ENCODE measurements at regions not wholly inside any gene's neighbourhood (a gene's known extent, or its start where the extent isn't known, plus 50 kb on each side); places are given as distances from the start of the nearest gene placed in this dataset.

- ATAC-seq (no peak), DNase-seq (no peak)
- Mint-ChIP-seq H3K27ac (peak overlapping the region; percentile 90), H3K4me1 (peaks cover 36% of the 10 kb centered on the region), H3K4me3 (no peak overlapping the region), H3K36me3 (ENCODE audit: low read depth) (peaks cover 2% of the 10 kb centered on the region), H3K27me3 (no peaks in the 10 kb centered on the region)
- H3K9me3 ChIP-seq (ENCODE audit: control insufficient read depth, low read length, poor library complexity, severe bottlenecking), result no peaks in the 10 kb centered on the region
Measured at GRCh38 chr14:55802986-55803872, 223.2 kb downstream of the KTN1 start.

- Mint-ChIP-seq H3K27me3 (no peaks in the 10 kb centered on the region), H3K4me1 (peaks cover 36% of the 10 kb centered on the region), H3K4me3 (no peak overlapping the region), H3K27ac (peak overlapping the region; percentile 90), H3K36me3 (ENCODE audit: low read depth) (peaks cover 2% of the 10 kb centered on the region)
- ATAC-seq, result no peak
- no peak for DNase-seq
- no peaks in the 10 kb centered on the region for H3K9me3 ChIP-seq (ENCODE audit: control insufficient read depth, low read length, poor library complexity, severe bottlenecking)
Measured at GRCh38 chr14:55803873-55804553, 224.0 kb downstream of the KTN1 start.

- peak overlapping the region; percentile 90 for H3K27ac Mint-ChIP-seq
- DNase-seq, result no peak
- peaks cover 2% of the 10 kb centered on the region for H3K36me3 Mint-ChIP-seq (ENCODE audit: low read depth)
- H3K4me1 Mint-ChIP-seq, result peaks cover 36% of the 10 kb centered on the region
- no peak overlapping the region for H3K4me3 Mint-ChIP-seq
- H3K27me3 Mint-ChIP-seq, result no peaks in the 10 kb centered on the region
- no peaks in the 10 kb centered on the region for H3K9me3 ChIP-seq (ENCODE audit: control insufficient read depth, low read length, poor library complexity, severe bottlenecking)
- ATAC-seq, result no peak
Measured at GRCh38 chr14:55805250-55805649, 225.2 kb downstream of the KTN1 start.

GRCh38 chr14:55807053-55807880 lies 227.3 kb downstream of the KTN1 start:
- Mint-ChIP-seq H3K4me3 (peak overlapping the region; percentile 56), H3K36me3 (ENCODE audit: low read depth) (no peaks in the 10 kb centered on the region), H3K27me3 (no peaks in the 10 kb centered on the region), H3K27ac (peak overlapping the region; percentile 90), H3K4me1 (peaks cover 36% of the 10 kb centered on the region)
- no peaks in the 10 kb centered on the region for H3K9me3 ChIP-seq (ENCODE audit: control insufficient read depth, low read length, poor library complexity, severe bottlenecking)
- peak; percentile 90 for ATAC-seq
- DNase-seq, result peak; percentile 16 to 68 (median 44)

- Mint-ChIP-seq H3K36me3 (ENCODE audit: low read depth) (no peaks in the 10 kb centered on the region), H3K27ac (peak overlapping the region; percentile 90), H3K27me3 (no peaks in the 10 kb centered on the region), H3K4me3 (peak overlapping the region; percentile 56), H3K4me1 (peaks cover 36% of the 10 kb centered on the region)
- no peak for ATAC-seq
- no peaks in the 10 kb centered on the region for H3K9me3 ChIP-seq (ENCODE audit: control insufficient read depth, low read length, poor library complexity, severe bottlenecking)
- DNase-seq, result no peak
Measured at GRCh38 chr14:55807881-55808379, 227.9 kb downstream of the KTN1 start.

GRCh38 chr14:55813630-55814029 lies 233.6 kb downstream of the KTN1 start:
- H3K4me3 Mint-ChIP-seq, result no peak overlapping the region
- no peak overlapping the region for H3K27ac Mint-ChIP-seq
- peak; percentile 46 for ATAC-seq
- no peak for DNase-seq
- no peaks in the 10 kb centered on the region for H3K9me3 ChIP-seq (ENCODE audit: control insufficient read depth, low read length, poor library complexity, severe bottlenecking)
- H3K36me3 Mint-ChIP-seq (ENCODE audit: low read depth), result peaks cover 4% of the 10 kb centered on the region
- H3K4me1 Mint-ChIP-seq, result no peaks in the 10 kb centered on the region
- H3K27me3 Mint-ChIP-seq, result no peaks in the 10 kb centered on the region

- H3K4me1 Mint-ChIP-seq, result no peaks in the 10 kb centered on the region
- no peak overlapping the region for H3K27ac Mint-ChIP-seq
- DNase-seq, result no peak
- H3K9me3 ChIP-seq (ENCODE audit: control insufficient read depth, low read length, poor library complexity, severe bottlenecking), result no peaks in the 10 kb centered on the region
- peaks cover 4% of the 10 kb centered on the region for H3K36me3 Mint-ChIP-seq (ENCODE audit: low read depth)
- no peak for ATAC-seq
- no peak overlapping the region for H3K4me3 Mint-ChIP-seq
- no peaks in the 10 kb centered on the region for H3K27me3 Mint-ChIP-seq
Measured at GRCh38 chr14:55814064-55814463, 234.1 kb downstream of the KTN1 start.

GRCh38 chr14:55814873-55815272 lies 234.9 kb downstream of the KTN1 start:
- H3K27me3 Mint-ChIP-seq, result no peaks in the 10 kb centered on the region
- DNase-seq (no peak), ATAC-seq (no peak)
- no peaks in the 10 kb centered on the region for H3K9me3 ChIP-seq (ENCODE audit: control insufficient read depth, low read length, poor library complexity, severe bottlenecking)
- no peaks in the 10 kb centered on the region for H3K4me1 Mint-ChIP-seq
- no peak overlapping the region for H3K27ac Mint-ChIP-seq
- H3K4me3 Mint-ChIP-seq, result no peak overlapping the region
- H3K36me3 Mint-ChIP-seq (ENCODE audit: low read depth), result peaks cover 4% of the 10 kb centered on the region

- DNase-seq, result no peak
- Mint-ChIP-seq H3K27me3 (no peaks in the 10 kb centered on the region), H3K27ac (no peak overlapping the region), H3K4me1 (no peaks in the 10 kb centered on the region), H3K4me3 (no peak overlapping the region), H3K36me3 (ENCODE audit: low read depth) (peaks cover 4% of the 10 kb centered on the region)
- no peak for ATAC-seq
- no peaks in the 10 kb centered on the region for H3K9me3 ChIP-seq (ENCODE audit: control insufficient read depth, low read length, poor library complexity, severe bottlenecking)
Measured at GRCh38 chr14:55816225-55816624, 236.2 kb downstream of the KTN1 start.

GRCh38 chr14:55819610-55820304 lies 239.8 kb downstream of the KTN1 start:
- Mint-ChIP-seq H3K4me3 (no peak overlapping the region), H3K36me3 (ENCODE audit: low read depth) (no peaks in the 10 kb centered on the region), H3K4me1 (no peaks in the 10 kb centered on the region), H3K27ac (no peak overlapping the region), H3K27me3 (no peaks in the 10 kb centered on the region)
- DNase-seq (no peak), ATAC-seq (no peak)
- H3K9me3 ChIP-seq (ENCODE audit: control insufficient read depth, low read length, poor library complexity, severe bottlenecking), result peaks cover 4% of the 10 kb centered on the region

- H3K27me3 Mint-ChIP-seq, result no peaks in the 10 kb centered on the region
- no peak for DNase-seq
- no peak overlapping the region for H3K27ac Mint-ChIP-seq
- no peaks in the 10 kb centered on the region for H3K36me3 Mint-ChIP-seq (ENCODE audit: low read depth)
- no peaks in the 10 kb centered on the region for H3K4me1 Mint-ChIP-seq
- H3K4me3 Mint-ChIP-seq, result no peak overlapping the region
- peaks cover 4% of the 10 kb centered on the region for H3K9me3 ChIP-seq (ENCODE audit: control insufficient read depth, low read length, poor library complexity, severe bottlenecking)
- no peak for ATAC-seq
Measured at GRCh38 chr14:55822906-55823305, 242.9 kb downstream of the KTN1 start.

- H3K4me3 Mint-ChIP-seq, result no peak overlapping the region
- H3K27me3 Mint-ChIP-seq, result peaks cover 7% of the 10 kb centered on the region
- H3K9me3 ChIP-seq (ENCODE audit: control insufficient read depth, low read length, poor library complexity, severe bottlenecking), result no peaks in the 10 kb centered on the region
- ATAC-seq (no peak), DNase-seq (no peak)
- H3K36me3 Mint-ChIP-seq (ENCODE audit: low read depth), result no peaks in the 10 kb centered on the region
- no peak overlapping the region for H3K27ac Mint-ChIP-seq
- peaks cover 6% of the 10 kb centered on the region for H3K4me1 Mint-ChIP-seq
Measured at GRCh38 chr14:55832122-55832911, 252.3 kb downstream of the KTN1 start.
